ENCODE measurements at regions not wholly inside any gene's neighbourhood (a gene's known extent, or its start where the extent isn't known, plus 50 kb on each side); places are given as distances from the start of the nearest gene placed in this dataset.
A peak's percentile ranks its signal among the peaks of the same experiment; 100 is the strongest.

DNA sequence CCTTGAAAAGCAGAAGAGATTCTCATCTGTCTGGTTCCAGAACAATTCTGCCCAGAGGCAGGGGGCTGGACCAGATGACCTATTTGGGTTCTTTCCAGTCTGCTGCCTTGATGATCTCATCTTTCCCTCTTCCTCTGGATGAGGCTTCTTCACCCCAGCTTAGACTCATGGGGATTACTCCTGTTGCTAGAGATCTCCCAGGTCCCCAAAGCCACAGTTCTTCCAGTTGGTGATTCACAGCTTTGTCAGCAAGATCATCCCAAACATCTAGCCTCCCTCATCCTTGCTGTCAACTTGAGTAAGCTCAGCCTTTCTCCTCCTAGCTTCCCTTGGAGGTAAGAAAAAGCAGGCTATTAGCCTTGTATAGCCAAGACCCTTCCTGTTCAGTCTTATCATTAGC lies 64.2 kb upstream of the PJA1 start:
- DNase-seq (ENCODE audit: low spot score): no peak

DNA sequence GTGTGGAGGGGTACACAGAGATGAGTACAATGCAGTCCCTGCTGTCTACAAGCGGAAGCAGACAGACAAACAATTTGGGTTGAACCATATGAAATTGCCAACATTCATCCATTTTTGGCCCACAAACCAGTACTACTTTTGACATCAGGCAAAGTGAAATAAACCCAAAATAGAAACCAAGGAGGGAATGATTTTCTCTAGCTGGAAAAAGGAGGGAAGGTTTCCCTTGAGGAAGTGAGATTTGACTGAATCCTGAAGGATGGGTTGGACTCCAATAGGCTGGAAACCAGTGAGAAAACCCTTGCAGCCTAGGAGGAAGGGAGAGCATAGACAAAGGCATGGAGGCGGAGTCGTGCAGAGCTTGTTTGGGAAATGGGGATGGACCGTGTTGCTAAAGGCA lies 63.5 kb upstream of the PJA1 start:
- no peak for DNase-seq (ENCODE audit: low spot score)

DNA sequence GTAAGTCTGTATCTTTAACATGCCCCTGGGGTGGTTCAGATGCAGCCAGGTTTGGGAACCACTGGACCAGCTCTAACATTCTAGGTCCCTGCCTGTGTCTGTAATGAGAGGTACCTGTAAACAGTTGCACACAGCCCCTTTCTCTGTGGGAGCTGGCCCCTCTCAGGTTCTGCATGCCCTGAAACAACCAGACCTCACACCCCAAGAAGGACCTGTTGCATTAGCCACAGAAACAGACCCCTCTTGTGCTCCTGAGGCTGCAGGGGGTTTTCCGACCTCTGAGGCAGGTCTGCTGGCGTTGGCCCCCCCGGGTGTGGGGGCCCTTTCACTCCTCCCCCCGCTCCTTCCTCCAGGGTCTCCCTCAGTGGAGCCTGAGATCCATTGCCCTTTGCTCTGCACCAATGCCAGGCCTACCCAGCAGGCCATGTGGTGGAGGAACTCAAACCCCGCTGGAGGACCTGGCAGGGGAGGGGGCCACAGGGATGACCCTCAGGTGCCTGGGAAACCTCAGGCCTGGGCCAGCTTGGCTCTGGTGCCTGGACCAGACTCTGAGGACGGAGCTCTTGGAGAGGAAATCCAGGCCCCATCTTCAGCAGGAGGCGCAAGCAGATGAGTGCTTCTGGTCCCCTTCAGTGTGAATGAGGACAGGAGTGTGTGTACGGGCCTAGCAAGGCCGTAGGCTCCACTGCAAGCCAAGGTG lies 61.4 kb upstream of the PJA1 start:
- no peak for DNase-seq (ENCODE audit: low spot score)

DNA sequence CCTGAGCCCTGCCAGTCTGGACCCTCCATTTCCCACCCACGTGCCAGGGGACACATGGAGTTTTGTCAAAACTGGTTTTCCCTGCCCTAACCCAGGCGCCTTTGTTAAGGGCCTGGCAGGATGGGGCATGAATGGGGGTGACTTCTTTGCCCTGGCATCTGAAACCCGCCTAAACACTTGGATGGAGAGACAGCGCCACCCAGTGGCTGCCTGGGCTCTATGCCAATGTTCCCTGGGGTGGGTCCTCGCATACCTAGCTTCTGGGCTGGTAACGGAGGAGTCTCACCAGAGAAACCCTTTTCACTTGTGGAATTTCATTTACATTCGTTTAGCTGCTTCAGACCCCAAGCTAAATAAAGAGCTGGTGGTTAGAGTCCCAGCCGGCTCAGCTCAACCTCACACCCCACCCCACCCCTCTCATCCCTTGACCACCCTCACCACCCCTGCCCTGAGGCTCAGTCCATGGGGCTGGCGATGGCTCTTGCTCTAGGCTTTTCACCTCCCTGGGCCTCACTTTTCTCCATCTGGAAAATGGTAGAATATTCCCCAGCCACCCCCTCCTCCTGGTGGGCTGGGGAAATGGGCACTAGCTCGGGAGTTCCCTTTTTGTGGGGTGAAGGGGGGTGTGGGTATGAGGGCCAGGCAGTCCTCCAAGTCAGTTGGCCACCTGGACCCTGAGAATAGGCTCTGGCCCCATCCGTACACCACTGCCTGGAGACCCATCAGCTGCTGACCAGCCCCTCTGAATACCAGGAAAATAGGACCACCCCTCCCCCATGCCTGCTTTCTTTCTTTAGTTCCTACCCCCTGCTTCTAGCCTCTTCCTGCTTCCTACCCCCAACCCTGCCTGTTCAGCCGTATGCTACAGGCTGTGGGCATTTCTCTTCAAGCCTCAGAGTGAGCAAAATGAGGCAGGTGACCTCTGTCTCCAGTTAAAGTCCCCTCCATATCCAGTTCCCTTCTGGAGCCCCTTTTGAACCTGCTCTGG lies 57.1 kb upstream of the PJA1 start:
- peak; percentile 62 for DNase-seq (ENCODE audit: low spot score)

DNA sequence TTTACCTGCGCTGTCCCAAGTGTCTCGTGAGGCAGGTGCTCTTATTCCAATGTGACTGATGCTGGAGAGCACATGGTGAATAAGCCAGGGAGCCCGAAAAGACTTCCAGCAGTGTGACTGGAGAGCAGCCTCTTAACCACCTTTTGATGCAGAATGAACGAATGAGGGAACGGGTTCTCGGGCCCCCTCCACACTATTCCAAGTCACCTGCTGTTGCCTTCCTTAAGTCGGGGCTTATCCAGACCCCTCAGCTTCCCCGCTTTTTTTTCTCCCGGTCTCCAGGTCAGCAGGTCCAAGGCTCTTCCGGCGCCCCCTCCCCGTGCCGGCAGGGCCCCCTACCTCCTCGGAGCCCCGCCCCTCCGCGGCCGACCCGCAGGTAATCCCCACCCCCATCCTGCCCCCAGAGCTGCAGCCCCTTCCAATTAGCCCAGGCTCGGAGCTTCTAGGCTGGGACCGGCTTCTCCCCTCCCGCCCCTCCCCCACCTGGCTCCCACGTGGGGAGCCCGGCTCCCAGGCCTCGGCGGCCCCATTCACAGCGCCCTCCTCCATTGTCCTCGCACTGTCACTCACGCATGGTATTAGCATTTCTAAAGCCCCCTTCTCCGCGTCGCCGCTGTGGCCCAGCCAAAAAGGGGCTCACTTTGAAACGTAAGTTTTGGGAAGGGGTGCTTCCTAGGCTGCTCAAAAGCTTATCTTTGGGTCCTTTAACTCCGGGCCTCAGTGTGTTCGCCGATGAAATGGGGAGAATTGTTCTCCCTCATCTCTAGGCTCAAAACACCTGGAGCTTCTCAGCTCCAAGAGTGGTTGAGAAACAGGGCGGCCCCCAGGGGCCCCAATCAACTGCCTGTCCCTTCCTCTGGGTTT lies 56.2 kb upstream of the PJA1 start:
- DNase-seq (ENCODE audit: low spot score): no peak

DNA sequence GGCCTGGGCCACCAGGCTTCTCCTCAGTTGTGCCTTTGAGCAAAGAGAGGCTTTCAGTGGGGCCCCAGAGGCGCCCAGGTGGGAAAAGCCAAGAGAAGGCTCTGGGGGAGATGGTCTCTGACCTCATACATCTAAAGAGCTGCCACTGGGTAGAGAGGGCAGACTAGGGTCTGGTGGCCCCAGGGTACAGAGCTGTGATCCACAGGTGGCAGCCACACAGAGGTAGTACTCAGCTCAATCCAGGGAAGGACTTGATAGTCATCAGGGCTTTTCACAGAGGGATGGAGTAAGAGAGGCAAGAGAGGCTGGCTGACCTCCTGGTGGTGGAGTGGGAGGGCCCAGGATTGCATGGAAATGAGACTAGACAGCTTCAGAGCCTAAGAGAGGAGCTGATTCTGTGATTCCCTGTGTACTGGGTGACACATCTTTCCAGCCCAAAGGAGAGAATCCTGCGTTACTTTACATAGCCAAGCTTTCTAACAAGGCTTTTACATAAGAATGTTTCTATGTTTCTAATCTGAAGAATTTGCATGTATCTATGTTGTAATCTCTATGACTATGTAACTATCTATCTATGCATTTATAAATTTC lies 53.2 kb upstream of the PJA1 start:
- DNase-seq (ENCODE audit: low spot score): no peak

DNA sequence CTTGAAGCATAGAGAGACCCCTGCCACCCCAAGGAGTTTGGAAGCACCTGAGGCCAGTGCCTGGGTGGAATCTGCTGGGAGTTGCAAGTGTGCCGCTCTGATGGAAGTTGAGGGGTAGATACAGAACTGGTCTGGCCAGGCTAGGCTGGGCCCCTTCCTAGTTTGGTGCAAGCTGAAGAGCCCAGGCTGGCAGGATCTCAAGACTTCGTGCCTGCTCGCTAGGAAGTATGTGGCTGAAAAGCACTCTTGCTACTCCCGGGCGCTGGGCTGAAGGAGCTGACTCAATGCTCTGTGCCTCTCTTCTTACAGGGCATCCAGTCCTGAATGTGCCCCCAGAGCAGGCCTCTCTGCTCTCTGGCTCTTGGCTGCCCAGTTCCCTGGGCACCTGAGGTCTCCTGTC lies 51.7 kb upstream of the PJA1 start:
- DNase-seq (ENCODE audit: low spot score): no peak

DNA sequence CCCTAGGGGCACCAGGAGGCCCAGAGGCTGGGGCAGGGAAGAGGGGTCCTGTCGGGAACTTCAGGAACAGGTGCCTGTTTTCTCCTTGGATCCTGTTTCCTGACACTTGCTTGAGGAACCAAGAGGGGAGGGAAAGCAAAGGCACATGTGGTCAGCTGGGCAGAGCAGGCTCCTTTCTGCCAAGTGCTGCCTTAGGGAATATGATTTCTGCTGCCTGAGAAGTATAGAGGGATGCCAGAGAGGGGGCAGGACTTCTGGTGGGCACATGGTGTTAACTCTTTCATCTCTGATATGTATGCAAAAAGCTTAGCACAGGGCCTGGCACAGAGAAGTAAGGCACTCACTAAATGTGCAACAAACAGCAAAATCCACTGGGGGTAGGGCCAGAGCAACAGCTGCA lies 51.2 kb upstream of the PJA1 start:
- no peak for DNase-seq (ENCODE audit: low spot score)

DNA sequence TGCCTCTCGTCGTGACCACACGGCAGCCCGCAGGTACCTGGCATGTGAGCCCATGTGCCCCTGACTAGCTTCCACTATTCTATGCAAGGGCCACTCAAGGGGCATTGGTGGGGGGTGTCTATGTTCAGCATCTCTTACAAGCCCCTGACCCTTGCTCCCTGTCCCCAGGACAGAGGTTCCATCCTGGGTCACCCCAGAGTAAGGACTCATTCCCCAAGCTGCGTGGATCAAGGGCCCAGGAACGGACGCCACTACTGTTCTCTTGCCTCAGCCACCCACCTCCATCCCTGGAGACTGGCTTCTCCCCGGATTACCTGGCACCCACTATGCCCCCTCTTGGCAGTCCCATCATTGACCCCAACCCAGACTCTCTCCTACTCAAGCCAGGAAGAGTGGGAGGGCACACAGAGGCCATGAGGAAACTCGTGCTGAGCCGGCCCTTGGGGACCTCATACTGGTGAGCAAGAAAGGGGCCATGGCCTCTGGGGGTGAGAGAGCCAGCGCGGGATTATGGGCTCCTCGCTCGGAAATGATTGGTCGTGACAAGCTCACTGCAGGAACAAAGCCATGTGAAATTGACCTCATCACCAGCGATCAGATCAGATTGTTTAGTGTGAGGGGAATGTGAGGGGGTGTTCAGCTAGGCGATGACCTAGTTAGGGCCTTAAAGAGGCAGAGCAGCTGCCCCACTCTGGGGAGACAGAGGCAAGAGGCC lies 50.1 kb upstream of the PJA1 start:
- DNase-seq (ENCODE audit: low spot score): no peak
